H1 (cell line): ENCODE measurements at regions not wholly inside any gene's neighbourhood (a gene's known extent, or its start where the extent isn't known, plus 50 kb on each side); places are given as distances from the start of the nearest gene placed in this dataset.

Source experiments
- CTCF ChIA-PET: fragments of 300-600 bp; sonication (Branson Sonifier 250); formaldehyde crosslinking; loops from one replicate; lab custom pipeline; 2021; ENCODE audit not compliant: partially characterized antibody; lab: Charles Lee
- POLR2A ChIA-PET: fragments of 300-600 bp; sonication (Branson Sonifier 250); formaldehyde crosslinking; loops from one replicate; lab custom pipeline; 2021; ENCODE audit warnings: inconsistent platforms; ENCODE audit not compliant: partially characterized antibody; lab: Charles Lee
- DNase-seq, 2 experiments: peaks; one replicate each; pipeline versions ENCODE4 v3.0.0 to v3.0.0-alpha.2; 2010 to 2022; ENCODE audit warnings: low spot score in 2 of 2, low read depth in 1 of 2, mixed read lengths in 1 of 2
- FAIRE-seq: peaks from 2 replicates; lab custom pipeline; 2011; peaks lifted over from hg19 to GRCh38; lab: Jason Lieb, UNC
- H2AFZ ChIP-seq: 2 replicates; pipeline ENCODE4 v1.8.1; 2012; ENCODE audit warnings: low read length, inconsistent platforms
- H2AK5ac ChIP-seq: 2 replicates; pipeline ENCODE4 v1.6.1; 2013; ENCODE audit warnings: low read depth, low read length
- H2BK120ac ChIP-seq: replicated peaks from 2 replicates; pipeline ENCODE3; 2013; ENCODE audit warnings: low read depth, low read length, inconsistent platforms
- H2BK12ac ChIP-seq: 2 replicates; pipeline ENCODE4 v1.6.1; 2013; ENCODE audit warnings: low read depth, low read length
- H2BK15ac ChIP-seq: 2 replicates; pipeline ENCODE4 v1.6.1; 2013; ENCODE audit warnings: low read length
- H2BK20ac ChIP-seq: 2 replicates; pipeline ENCODE4 v1.6.1; 2013; ENCODE audit warnings: low read length
- H2BK5ac ChIP-seq: 2 replicates; pipeline ENCODE4 v1.6.1; 2013; ENCODE audit warnings: low read depth, low read length
- H3K14ac ChIP-seq: 2 replicates; pipeline ENCODE4 v1.6.1; 2013; ENCODE audit warnings: inconsistent platforms; ENCODE audit not compliant: insufficient read length
- H3K18ac ChIP-seq: 2 replicates; pipeline ENCODE4 v1.6.1; 2013; ENCODE audit warnings: low read length; ENCODE audit errors: extremely low read depth
- H3K23ac ChIP-seq: 2 replicates; pipeline ENCODE4 v1.6.1; 2013; ENCODE audit warnings: inconsistent platforms; ENCODE audit not compliant: insufficient read length
- H3K23me2 ChIP-seq: 2 replicates; pipeline ENCODE4 v1.6.1; 2013; ENCODE audit warnings: low read depth, low read length
- H3K27ac ChIP-seq: 2 replicates; pipeline ENCODE4 v1.6.1; 2011; ENCODE audit warnings: low read depth, low read length, inconsistent platforms
- H3K27me3 ChIP-seq, 4 experiments: replicated peaks in 1 of 4; 1 replicate in 1 of 4; 2 replicates in 3 of 4; pipeline versions ENCODE4 v1.6.1 to v1.8.1; 2011 to 2013; ENCODE audit warnings: low read length in 3 of 4, mild to moderate bottlenecking in 3 of 4, inconsistent platforms in 2 of 4, mixed read lengths in 2 of 4, moderate library complexity in 1 of 4; ENCODE audit not compliant: control insufficient read depth in 3 of 4, insufficient read depth in 3 of 4; ENCODE audit errors: extremely low read depth in 1 of 4
- H3K36me3 ChIP-seq, 4 experiments: 2 replicates each; pipeline versions ENCODE4 v1.6.1 to v1.8.1; 2011 to 2013; ENCODE audit warnings: mild to moderate bottlenecking in 4 of 4, low read length in 3 of 4, moderate library complexity in 2 of 4, control low read depth in 1 of 4, inconsistent platforms in 1 of 4; ENCODE audit not compliant: insufficient read depth in 4 of 4, control insufficient read depth in 2 of 4
- H3K4ac ChIP-seq: replicated peaks from 2 replicates; pipeline ENCODE3; 2013; ENCODE audit warnings: low read length, low read depth, mixed read lengths, inconsistent platforms; ENCODE audit not compliant: insufficient read length
- H3K4me1 ChIP-seq, 4 experiments: replicated peaks in 1 of 4; 1 replicate in 1 of 4; 2 replicates in 3 of 4; pipeline versions ENCODE4 v1.6.1 to v1.8.1; 2011 to 2013; ENCODE audit warnings: low read length in 3 of 4, inconsistent platforms in 2 of 4, mixed read lengths in 1 of 4; ENCODE audit not compliant: insufficient read depth in 4 of 4, control insufficient read depth in 3 of 4
- H3K4me2 ChIP-seq, 2 experiments: 2 replicates each; pipeline versions ENCODE4 v1.6.1 to v1.8.1; 2011 to 2013; ENCODE audit warnings: low read depth in 2 of 2, low read length in 2 of 2, control low read depth in 1 of 2, inconsistent platforms in 1 of 2, mild to moderate bottlenecking in 1 of 2; ENCODE audit not compliant: insufficient read depth in 1 of 2
- H3K4me3 ChIP-seq, 4 experiments: fragments of 200-600, 300-600 bp in 1 of 4; sonication (generic), shearing (Covaris generic), sonication (Bioruptor Twin) in 1 of 4; 2 replicates each; pipeline versions ENCODE4 v1.5.1 to v1.8.1; 2011 to 2016; ENCODE audit warnings: low read length in 4 of 4, low read depth in 3 of 4, control low read depth in 2 of 4, inconsistent platforms in 2 of 4, mild to moderate bottlenecking in 2 of 4, mixed read lengths in 1 of 4, moderate library complexity in 1 of 4; ENCODE audit not compliant: insufficient read depth in 2 of 4; ENCODE audit errors: extremely low read depth in 1 of 4
- H3K56ac ChIP-seq: replicated peaks from 2 replicates; pipeline ENCODE3; 2013; ENCODE audit warnings: low read depth, mild to moderate bottlenecking, mixed read lengths, low read length, inconsistent platforms; ENCODE audit not compliant: insufficient read length
- H3K79me1 ChIP-seq: 2 replicates; pipeline ENCODE4 v1.6.1; 2013; ENCODE audit warnings: low read depth, low read length, control low read depth
- H3K79me2 ChIP-seq, 2 experiments: 2 replicates each; pipeline versions ENCODE4 v1.6.1 to v1.8.1; 2012 to 2013; ENCODE audit warnings: low read length in 2 of 2, mild to moderate bottlenecking in 2 of 2, inconsistent platforms in 1 of 2; ENCODE audit not compliant: insufficient read depth in 2 of 2, control insufficient read depth in 1 of 2
- H3K9ac ChIP-seq, 4 experiments: replicated peaks in 1 of 4; 1 replicate in 1 of 4; 2 replicates in 3 of 4; pipeline versions ENCODE4 v1.6.1 to v1.8.1; 2011 to 2013; ENCODE audit warnings: low read depth in 3 of 4, low read length in 3 of 4, control low read depth in 2 of 4, mild to moderate bottlenecking in 2 of 4, moderate library complexity in 2 of 4, inconsistent platforms in 1 of 4; ENCODE audit errors: extremely low read depth in 1 of 4
- H3K9me3 ChIP-seq, 2 experiments: 2 replicates each; pipeline versions ENCODE4 v1.6.1 to v1.8.1; 2012 to 2013; ENCODE audit warnings: mild to moderate bottlenecking in 2 of 2, moderate library complexity in 2 of 2, control low read depth in 1 of 2, inconsistent platforms in 1 of 2, low read depth in 1 of 2, low read length in 1 of 2, mixed read lengths in 1 of 2; ENCODE audit not compliant: insufficient read depth in 2 of 2
- H4K20me1 ChIP-seq, 2 experiments: replicated peaks in 1 of 2; 2 replicates each; pipeline versions ENCODE3 to v1.8.1; 2011 to 2013; ENCODE audit warnings: inconsistent platforms in 2 of 2, low read length in 2 of 2, mild to moderate bottlenecking in 1 of 2; ENCODE audit not compliant: insufficient read depth in 2 of 2, control insufficient read depth in 1 of 2
- H4K5ac ChIP-seq: 2 replicates; pipeline ENCODE4 v1.6.1; 2013; ENCODE audit warnings: low read length, low read depth, mixed read lengths, inconsistent platforms; ENCODE audit not compliant: insufficient read length
- H4K8ac ChIP-seq: 2 replicates; pipeline ENCODE4 v1.8.0; 2013; ENCODE audit warnings: mild to moderate bottlenecking, moderate library complexity, low read length, inconsistent platforms; ENCODE audit not compliant: insufficient read depth; ENCODE audit errors: extremely low read depth
- H4K91ac ChIP-seq: replicated peaks from 2 replicates; pipeline ENCODE3; 2013; ENCODE audit warnings: low read length, mixed read lengths, inconsistent platforms; ENCODE audit not compliant: insufficient read length
- BACH1 ChIP-seq: IDR thresholded peaks from 2 replicates; pipeline ENCODE4 v1.6.1; 2012; ENCODE audit warnings: low read length, improper control_type of control experiment
- BRCA1 ChIP-seq: IDR thresholded peaks from 2 replicates; pipeline ENCODE4 v1.6.1; 2012; ENCODE audit warnings: low read depth, low read length, improper control_type of control experiment
- CHD1 ChIP-seq: IDR thresholded peaks from 2 replicates; pipeline ENCODE4 v1.6.1; 2012; ENCODE audit warnings: low read depth, low read length, improper control_type of control experiment
- CTCF ChIP-seq, 3 experiments: IDR thresholded peaks; 1 replicate in 2 of 3; 2 replicates in 1 of 3; pipeline versions ENCODE4 v1.5.1 to v1.6.1; 2011; ENCODE audit warnings: low read length in 3 of 3, mild to moderate bottlenecking in 3 of 3, inconsistent platforms in 2 of 3, low read depth in 1 of 3, moderate library complexity in 1 of 3; ENCODE audit not compliant: insufficient read depth in 1 of 3; ENCODE audit errors: control extremely low read depth in 1 of 3
- EP300 ChIP-seq, 2 experiments: IDR thresholded peaks; 1 replicate in 1 of 2; 2 replicates in 1 of 2; pipeline ENCODE4 v1.6.1; 2011 to 2012; ENCODE audit warnings: low read depth in 2 of 2, low read length in 2 of 2, mild to moderate bottlenecking in 2 of 2, borderline replicate concordance in 1 of 2, inconsistent platforms in 1 of 2, moderate library complexity in 1 of 2
- GTF2F1 ChIP-seq: IDR thresholded peaks from 2 replicates; pipeline ENCODE4 v1.6.1; 2012; ENCODE audit warnings: low read depth, low read length, improper control_type of control experiment, borderline replicate concordance
- JUN ChIP-seq: IDR thresholded peaks from 2 replicates; pipeline ENCODE4 v1.6.1; 2011; ENCODE audit warnings: low read depth, mild to moderate bottlenecking, improper control_type of control experiment, low read length
- PHF8 ChIP-seq: fragments of 200-600 bp; sonication (generic); conservative IDR thresholded peaks from 2 replicates; pipeline ENCODE4 v1.7.1; 2012; ENCODE audit warnings: low read depth, mild to moderate bottlenecking, inconsistent platforms, low read length, moderate library complexity
- RFX5 ChIP-seq: IDR thresholded peaks from 2 replicates; pipeline ENCODE4 v1.6.1; 2011; ENCODE audit warnings: low read depth, low read length, improper control_type of control experiment, borderline replicate concordance
- USF2 ChIP-seq: IDR thresholded peaks from 2 replicates; pipeline ENCODE4 v1.6.1; 2011; ENCODE audit warnings: low read length, improper control_type of control experiment
- YY1 ChIP-seq: IDR thresholded peaks from 2 replicates; pipeline ENCODE4 v1.6.1; 2011; ENCODE audit warnings: low read depth, mild to moderate bottlenecking, low read length
- WGBS, 2 experiments: shearing (Covaris generic) in 1 of 2; methylation state at CpG; one replicate each; pipeline versions ENCODE4 v1.1.6 to v1.1.7; 2013 to 2015; ENCODE audit warnings: low lambda C conversion rate in 2 of 2, mixed read lengths in 2 of 2, inconsistent platforms in 1 of 2, low coverage in 1 of 2, missing lambda C conversion rate in 1 of 2; ENCODE audit not compliant: insufficient replicate concordance in 2 of 2, insufficient coverage in 1 of 2, insufficient read length in 1 of 2; ENCODE audit errors: extremely low coverage in 1 of 2, missing lambda C conversion rate in 1 of 2; 5-methylcytosine and 5-hydroxymethylcytosine counted together

- Histone ChIP-seq H3K9ac (no peak overlapping the region), H3K4me2 (no peak overlapping the region), H2BK5ac (no peak overlapping the region), H2AFZ (no peak overlapping the region), H3K56ac (no peak overlapping the region), H4K20me1 (no peaks in the 10 kb centered on the region), H4K91ac (no peak overlapping the region), H4K8ac (no peak overlapping the region), H4K5ac (no peak overlapping the region), H2BK12ac (no peak overlapping the region), H3K23me2 (no peaks in the 10 kb centered on the region), H3K79me2 (no peaks in the 10 kb centered on the region), H3K23ac (no peak overlapping the region)
- ChIA-PET POLR2A (no interaction called here), CTCF (no interaction called here)
- TF ChIP-seq BACH1: no peak
- TF ChIP-seq CHD1: no peak
- no peak for TF ChIP-seq JUN
- no peak for TF ChIP-seq EP300 (IDR thresholded peaks at IDR 0.05; ENCODE audit: borderline replicate concordance in 1 of 2, low read depth in 2 of 2, low read length in 2 of 2)
- TF ChIP-seq YY1: no peak
- TF ChIP-seq CTCF (IDR thresholded peaks at IDR 0.05; ENCODE audit: control extremely low read depth in 1 of 3, insufficient read depth in 1 of 3, low read depth in 1 of 3, low read length in 3 of 3): no peak
- no peak for TF ChIP-seq RFX5
- TF ChIP-seq USF2: no peak
- no peak for TF ChIP-seq GTF2F1
- TF ChIP-seq PHF8: no peak
- TF ChIP-seq BRCA1: no peak
- TF ChIP-seq, all 59 proteins: peak for 0
- 85% methylated on average over 1 of the region's 1 CpG; no CpG with 5 or more reads in 1 of the 2 experiments for WGBS, 2 experiments
- Histone ChIP-seq H3K27me3 (no peaks in the 10 kb centered on the region), H3K4ac (no peak overlapping the region), H3K79me1 (no peaks in the 10 kb centered on the region), H3K18ac (no peak overlapping the region), H3K9me3 (no peaks in the 10 kb centered on the region; a peak in 1 of 4 replicates), H3K27ac (no peak overlapping the region), H3K4me1 (peaks cover 0 to 3% (median 0%) of the 10 kb centered on the region in 4 experiments; a peak in 1 of 7 replicates), H3K36me3 (no peaks in the 10 kb centered on the region), H2AK5ac (no peak overlapping the region), H2BK120ac (no peak overlapping the region), H2BK20ac (no peak overlapping the region), H2BK15ac (no peak overlapping the region), H3K14ac (no peak overlapping the region), H3K4me3 (no peak overlapping the region)
- FAIRE-seq: no peak
- no peak for DNase-seq
These were observed 404.1 kb downstream of the ZEB2 start for GRCh38 chr2:144115739-144116291.
